Thyroid gland (tissue), 4 donors: ENCODE measurements at regions not wholly inside any gene's neighbourhood (a gene's known extent, or its start where the extent isn't known, plus 50 kb on each side); places are given as distances from the start of the nearest gene placed in this dataset.

ENCODE experiments used
- DNase-seq, 2 donors: peaks; one replicate each; pipeline ENCODE4 v3.0.0-alpha.2; 2019
- H3K27ac ChIP-seq, 3 donors: fragments of 200-600 bp; sonication (generic); 1 replicate in 2 of 3; 2 replicates in 1 of 3; pipeline ENCODE4 v1.5.1; 2016 to 2019; ENCODE audit warnings: mild to moderate bottlenecking in 1 of 3, moderate library complexity in 1 of 3
- H3K27me3 ChIP-seq: fragments of 200-600 bp; sonication (generic); one replicate; pipeline ENCODE4 v1.5.1; 2019
- H3K36me3 ChIP-seq, 2 donors: fragments of 200-600 bp; sonication (generic); one replicate each; pipeline ENCODE4 v1.5.1; 2016 to 2019
- H3K4me1 ChIP-seq, 2 donors: fragments of 200-600 bp; sonication (generic); one replicate each; pipeline ENCODE4 v1.5.1; 2017 to 2019
- H3K4me3 ChIP-seq, 3 donors: fragments of 200-600 bp; sonication (generic); replicated peaks in 1 of 3; 1 replicate in 2 of 3; 2 replicates in 1 of 3; pipeline ENCODE4 v1.5.1; 2016; ENCODE audit warnings: mild to moderate bottlenecking in 1 of 3
- H3K9me3 ChIP-seq: fragments of 200-600 bp; sonication (generic); one replicate; pipeline ENCODE4 v1.5.1; 2017
- POLR2A ChIP-seq, 2 donors: fragments of 450-650 bp; IDR thresholded peaks; one replicate each; pipeline ENCODE4 v1.6.1; 2017; ENCODE audit warnings: antibody characterized with exemption in 2 of 2, mild to moderate bottlenecking in 2 of 2, moderate library complexity in 1 of 2
- WGBS, 2 donors: methylation state at CpG; one replicate each; pipeline ENCODE4 v1.1.5; 2017; 5-methylcytosine and 5-hydroxymethylcytosine counted together
- intact Hi-C: fragments of 100-400 bp; cut with DNase I; formaldehyde crosslinking; loops from one replicate; pipeline ENCODE4 v1.15.1; 2023
- TF ChIP-seq, protein P1 (sequence below), 6 experiments: fragments of 200-600 bp in 3 of 6; fragments of 450-650 bp in 3 of 6; sonication (generic) in 3 of 6; IDR thresholded peaks; one replicate each; pipeline ENCODE4 v1.5.1; 2016 to 2019; ENCODE audit warnings: antibody characterized with exemption in 6 of 6, mild to moderate bottlenecking in 2 of 6, inconsistent platforms in 1 of 6, moderate library complexity in 1 of 6

- no peak overlapping the region for H3K27ac ChIP-seq
- H3K9me3 ChIP-seq, result no peaks in the 10 kb centered on the region
- WGBS, 2 donors, result 78 to 90% methylated on average over 1 of the region's 1 CpG
- H3K4me1 ChIP-seq, result peaks cover 0 to 4% of the 10 kb centered on the region in 2 donors
- TF ChIP-seq POLR2A (IDR thresholded peaks at IDR 0.05), result no peak
- TF ChIP-seq, protein P1, sequence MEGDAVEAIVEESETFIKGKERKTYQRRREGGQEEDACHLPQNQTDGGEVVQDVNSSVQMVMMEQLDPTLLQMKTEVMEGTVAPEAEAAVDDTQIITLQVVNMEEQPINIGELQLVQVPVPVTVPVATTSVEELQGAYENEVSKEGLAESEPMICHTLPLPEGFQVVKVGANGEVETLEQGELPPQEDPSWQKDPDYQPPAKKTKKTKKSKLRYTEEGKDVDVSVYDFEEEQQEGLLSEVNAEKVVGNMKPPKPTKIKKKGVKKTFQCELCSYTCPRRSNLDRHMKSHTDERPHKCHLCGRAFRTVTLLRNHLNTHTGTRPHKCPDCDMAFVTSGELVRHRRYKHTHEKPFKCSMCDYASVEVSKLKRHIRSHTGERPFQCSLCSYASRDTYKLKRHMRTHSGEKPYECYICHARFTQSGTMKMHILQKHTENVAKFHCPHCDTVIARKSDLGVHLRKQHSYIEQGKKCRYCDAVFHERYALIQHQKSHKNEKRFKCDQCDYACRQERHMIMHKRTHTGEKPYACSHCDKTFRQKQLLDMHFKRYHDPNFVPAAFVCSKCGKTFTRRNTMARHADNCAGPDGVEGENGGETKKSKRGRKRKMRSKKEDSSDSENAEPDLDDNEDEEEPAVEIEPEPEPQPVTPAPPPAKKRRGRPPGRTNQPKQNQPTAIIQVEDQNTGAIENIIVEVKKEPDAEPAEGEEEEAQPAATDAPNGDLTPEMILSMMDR (IDR thresholded peaks at IDR 0.05), result no peak
- H3K36me3 ChIP-seq, result no peaks in the 10 kb centered on the region
- no peaks in the 10 kb centered on the region for H3K27me3 ChIP-seq
- H3K4me3 ChIP-seq, result no peak overlapping the region
- intact Hi-C loops, result no loop called here
- no peak for DNase-seq
Observed at GRCh38 chr20:10898552-10898951, 224.8 kb upstream of the JAG1 start.

GRCh38 chr20:10902174-10902573 is 228.4 kb upstream of the JAG1 start:
- WGBS, 2 donors, result 73 to 95% methylated on average over 1 of the region's 1 CpG
- DNase-seq, result no peak
- H3K36me3 ChIP-seq, result no peaks in the 10 kb centered on the region
- intact Hi-C loops, result no loop called here
- no peak overlapping the region for H3K27ac ChIP-seq
- H3K9me3 ChIP-seq, result no peaks in the 10 kb centered on the region
- TF ChIP-seq POLR2A (IDR thresholded peaks at IDR 0.05), result no peak
- TF ChIP-seq, protein P1 (IDR thresholded peaks at IDR 0.05), result no peak
- peaks cover 0 to 4% of the 10 kb centered on the region in 2 donors for H3K4me1 ChIP-seq
- H3K27me3 ChIP-seq, result no peaks in the 10 kb centered on the region
- no peak overlapping the region for H3K4me3 ChIP-seq

DNA sequence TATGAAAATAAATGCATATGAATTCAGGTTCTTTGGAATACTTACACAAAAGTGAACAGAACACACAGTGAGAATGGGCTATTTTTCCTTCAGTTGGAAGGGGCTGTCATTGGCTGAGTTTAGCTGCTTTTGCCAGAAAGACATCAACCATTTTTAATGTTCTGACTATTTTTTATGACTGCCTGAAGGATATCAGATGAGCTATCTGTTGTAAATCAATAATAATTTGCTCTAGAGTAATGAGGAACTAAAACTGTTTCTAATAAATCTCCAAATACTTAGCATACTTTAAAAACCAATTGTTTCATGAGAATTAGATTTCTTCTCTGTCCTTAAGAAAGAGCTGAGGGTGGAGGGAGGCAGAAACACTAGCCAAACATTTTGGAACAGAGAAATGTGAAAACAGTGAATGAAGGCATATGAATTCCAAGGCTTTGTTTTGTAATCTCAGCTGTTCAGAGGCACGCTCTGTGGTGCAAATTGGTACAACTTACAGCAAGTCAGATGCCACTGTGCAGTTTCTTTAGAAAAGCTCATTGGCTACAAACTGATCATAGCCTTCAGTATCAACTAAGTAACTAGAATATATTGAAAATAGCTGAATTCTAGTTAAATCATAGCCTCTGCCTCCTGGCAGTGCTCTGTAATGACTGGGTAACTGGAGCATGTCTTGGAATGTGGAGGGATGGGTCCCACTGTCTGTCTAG is 228.9 kb upstream of the JAG1 start:
- no peaks in the 10 kb centered on the region for H3K36me3 ChIP-seq
- intact Hi-C loops, result no loop called here
- H3K9me3 ChIP-seq, result no peaks in the 10 kb centered on the region
- DNase-seq, result no peak
- H3K4me3 ChIP-seq, result no peak overlapping the region
- 58 to 81% methylated on average over 1 of the region's 1 CpG for WGBS, 2 donors
- TF ChIP-seq, protein P1 (IDR thresholded peaks at IDR 0.05), result no peak
- no peak for TF ChIP-seq POLR2A (IDR thresholded peaks at IDR 0.05)
- no peaks in the 10 kb centered on the region for H3K27me3 ChIP-seq
- H3K4me1 ChIP-seq, result peaks cover 0 to 4% of the 10 kb centered on the region in 2 donors
- H3K27ac ChIP-seq, result no peak overlapping the region

DNA sequence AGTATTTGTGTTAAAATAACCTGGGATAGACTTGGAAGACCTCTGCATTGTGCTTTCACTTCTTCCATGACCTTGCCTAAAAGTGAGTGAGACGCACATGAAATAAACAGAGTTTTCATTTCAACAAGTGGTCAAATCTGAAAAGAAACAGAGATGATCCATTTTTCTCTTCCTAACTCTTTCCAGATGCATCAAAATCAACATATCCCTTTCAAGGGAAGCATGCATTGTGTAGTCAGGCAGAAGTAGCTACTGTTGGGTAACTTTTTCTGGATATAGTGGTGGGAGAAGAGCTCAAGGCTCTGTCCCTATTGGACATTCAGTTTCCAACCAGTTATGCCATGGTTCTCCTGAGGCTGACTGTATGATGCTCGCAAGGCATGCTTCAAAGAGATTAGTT is 233.0 kb upstream of the JAG1 start:
- H3K4me1 ChIP-seq, result peaks cover 0 to 4% of the 10 kb centered on the region in 2 donors
- H3K27me3 ChIP-seq, result no peaks in the 10 kb centered on the region
- WGBS, 2 donors, result 89 to 93% methylated on average over 2 of the region's 2 CpGs
- no peak overlapping the region for H3K27ac ChIP-seq
- H3K4me3 ChIP-seq, result no peak overlapping the region
- H3K36me3 ChIP-seq, result no peaks in the 10 kb centered on the region
- intact Hi-C loops, result no loop called here
- H3K9me3 ChIP-seq, result no peaks in the 10 kb centered on the region
- no peak for DNase-seq
- no peak for TF ChIP-seq POLR2A (IDR thresholded peaks at IDR 0.05)
- TF ChIP-seq, protein P1 (IDR thresholded peaks at IDR 0.05), result no peak

DNA sequence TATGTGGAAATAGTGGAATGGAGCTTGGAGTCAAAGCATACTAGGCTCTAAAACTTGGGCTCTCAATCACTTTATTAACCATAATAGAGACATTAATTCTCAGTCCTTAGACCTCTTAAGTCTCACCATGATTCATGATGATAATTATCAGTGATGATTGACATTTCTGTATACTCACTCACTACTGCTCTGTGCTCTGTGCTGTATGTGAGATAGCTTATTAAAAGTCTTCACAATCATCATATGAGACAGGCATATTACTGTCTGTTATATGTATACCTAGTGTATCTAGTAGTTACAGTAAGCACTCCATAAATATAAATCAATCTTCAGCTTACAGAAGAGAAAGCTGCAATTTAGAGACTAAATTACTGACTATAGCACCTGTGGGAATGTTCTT is 236.0 kb upstream of the JAG1 start:
- Histone ChIP-seq H3K4me1 (no peaks in the 10 kb centered on the region), H3K27me3 (no peaks in the 10 kb centered on the region), H3K4me3 (no peak overlapping the region), H3K27ac (no peak overlapping the region), H3K36me3 (no peaks in the 10 kb centered on the region), H3K9me3 (no peaks in the 10 kb centered on the region)
- intact Hi-C loops, result no loop called here
- TF ChIP-seq, protein P1 (IDR thresholded peaks at IDR 0.05), result no peak
- TF ChIP-seq POLR2A (IDR thresholded peaks at IDR 0.05), result no peak
- no peak for DNase-seq
